ENCODE measurements at regions not wholly inside any gene's neighbourhood (a gene's known extent, or its start where the extent isn't known, plus 50 kb on each side); places are given as distances from the start of the nearest gene placed in this dataset.

DNA sequence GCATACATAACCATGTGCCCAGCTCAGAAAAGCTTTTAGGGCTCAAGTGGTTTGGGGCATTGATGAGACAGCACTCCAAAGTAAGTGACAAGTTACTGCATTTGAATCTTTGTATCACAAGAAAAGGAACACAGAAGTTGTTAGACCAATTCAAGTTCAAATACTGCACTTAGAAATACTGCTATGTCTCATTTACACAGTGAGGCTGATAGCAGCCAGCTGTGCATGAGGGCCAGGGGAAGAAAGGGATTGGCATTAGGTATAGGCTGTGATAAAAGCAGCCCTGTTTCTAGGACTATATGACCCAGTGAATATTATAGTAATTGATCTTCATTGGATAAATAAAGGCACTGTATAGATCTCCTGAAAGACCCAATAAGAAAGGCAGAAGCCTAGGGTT lies 197.8 kb upstream of the SORCS1 start:
- no peak for TF ChIP-seq SMC3 (IDR thresholded peaks at IDR 0.05)
- TF ChIP-seq USF2 (IDR thresholded peaks at IDR 0.05), result no peak
- no peak for TF ChIP-seq CTCF (IDR thresholded peaks at IDR 0.05)
- TF ChIP-seq RAD21 (conservative IDR thresholded peaks at IDR 0.05 in 1 of 2, IDR thresholded peaks at IDR 0.05 in 1 of 2), result no peak
